NOMO-1 treated with DMSO at 0.1 percent for 48 hours (cell line): ENCODE measurements at regions not wholly inside any gene's neighbourhood (a gene's known extent, or its start where the extent isn't known, plus 50 kb on each side); places are given as distances from the start of the nearest gene placed in this dataset.
A peak's percentile ranks its signal among the peaks of the same experiment; 100 is the strongest.

ENCODE experiments used
- DNase-seq: peaks from one replicate; lab custom pipeline; 2025; ENCODE audit not compliant: unreplicated experiment; lab: John Stamatoyannopoulos, UW

GRCh38 chr14:97251491-97252155 is 454.4 kb downstream of the VRK1 start:
- peak; percentile 50 for DNase-seq

- peak; percentile 72 for DNase-seq
These were observed 456.6 kb downstream of the VRK1 start for GRCh38 chr14:97253756-97254155.

- no peak for DNase-seq
These were observed 465.2 kb downstream of the VRK1 start for GRCh38 chr14:97262336-97262735.

GRCh38 chr14:97264516-97265230 is 467.5 kb downstream of the VRK1 start:
- DNase-seq, result no peak

GRCh38 chr14:97266653-97267052 is 469.5 kb downstream of the VRK1 start:
- DNase-seq, result no peak

- DNase-seq, result no peak
These were observed 470.3 kb downstream of the VRK1 start for GRCh38 chr14:97267509-97267908.

GRCh38 chr14:97268097-97268496 is 470.9 kb downstream of the VRK1 start:
- DNase-seq, result no peak

- DNase-seq, result no peak
These were observed 473.1 kb downstream of the VRK1 start for GRCh38 chr14:97270308-97270707.

- no peak for DNase-seq
These were observed 474.3 kb downstream of the VRK1 start for GRCh38 chr14:97271451-97271960.

GRCh38 chr14:97273540-97273939 is 476.4 kb downstream of the VRK1 start:
- DNase-seq, result no peak

GRCh38 chr14:97274626-97275025 is 477.4 kb downstream of the VRK1 start:
- no peak for DNase-seq

GRCh38 chr14:97275276-97275675 is 478.1 kb downstream of the VRK1 start:
- no peak for DNase-seq

- DNase-seq, result no peak
These were observed 479.4 kb downstream of the VRK1 start for GRCh38 chr14:97276573-97276972.

- no peak for DNase-seq
These were observed 480.5 kb downstream of the VRK1 start for GRCh38 chr14:97277711-97278110.

- no peak for DNase-seq
These were observed 483.3 kb downstream of the VRK1 start for GRCh38 chr14:97280526-97280925.

- DNase-seq, result no peak
These were observed 484.6 kb downstream of the VRK1 start for GRCh38 chr14:97281741-97282140.

- no peak for DNase-seq
These were observed 485.2 kb downstream of the VRK1 start for GRCh38 chr14:97282210-97283004.

- DNase-seq, result no peak
These were observed 485.8 kb downstream of the VRK1 start for GRCh38 chr14:97283005-97283403.

GRCh38 chr14:97283426-97283825 is 486.2 kb downstream of the VRK1 start:
- no peak for DNase-seq

GRCh38 chr14:97283841-97284240 is 486.7 kb downstream of the VRK1 start:
- no peak for DNase-seq

GRCh38 chr14:97287956-97288355 is 490.8 kb downstream of the VRK1 start:
- DNase-seq, result no peak

- DNase-seq, result no peak
These were observed 492.9 kb downstream of the VRK1 start for GRCh38 chr14:97290065-97290464.
